WTC11 (cell line): ENCODE measurements at regions not wholly inside any gene's neighbourhood (a gene's known extent, or its start where the extent isn't known, plus 50 kb on each side); places are given as distances from the start of the nearest gene placed in this dataset.

ENCODE experiments used
- GABPB1 ChIP-seq: sonication (generic); formaldehyde crosslinking; IDR thresholded peaks from 2 replicates; pipeline ENCODE4 v1.8.1; 2023; ENCODE audit warnings: mild to moderate bottlenecking, missing genetic modification reagents
- TF ChIP-seq, protein P1 (sequence below): fragments of 200-600 bp; IDR thresholded peaks from 2 replicates; pipeline ENCODE4 v1.8.0; 2022; ENCODE audit warnings: antibody characterized with exemption

DNA sequence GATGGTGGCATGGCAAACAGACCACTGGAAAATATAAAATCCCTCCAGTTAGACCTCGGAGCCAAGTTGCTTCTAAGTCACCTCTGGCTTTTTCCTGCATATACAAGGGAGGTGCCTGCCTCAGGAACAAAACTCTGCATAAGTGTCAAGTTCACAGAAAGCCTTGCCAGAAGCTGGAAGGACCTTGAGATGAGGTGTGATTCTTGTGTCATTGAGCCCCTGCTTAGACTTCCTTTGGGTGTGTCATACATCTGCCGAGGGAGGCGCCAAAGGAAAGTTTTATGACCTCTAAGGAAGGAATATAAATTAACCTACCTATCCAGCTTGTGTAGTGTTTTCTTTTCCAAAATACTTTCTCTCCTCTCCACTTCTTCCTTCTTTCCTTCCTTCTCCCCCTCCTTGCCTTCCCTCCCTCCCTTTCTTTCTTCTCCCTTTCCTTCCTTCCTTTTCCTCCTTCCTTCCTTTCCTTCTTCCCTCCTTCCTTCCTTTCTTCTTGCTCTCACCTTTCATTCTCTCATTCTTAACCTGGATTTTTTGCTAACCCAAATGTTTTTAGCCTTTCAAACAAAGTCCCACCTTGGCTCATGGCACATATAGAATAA lies 75.2 kb downstream of the TRIL start:
- no peak for TF ChIP-seq GABPB1
- TF ChIP-seq, protein P1, sequence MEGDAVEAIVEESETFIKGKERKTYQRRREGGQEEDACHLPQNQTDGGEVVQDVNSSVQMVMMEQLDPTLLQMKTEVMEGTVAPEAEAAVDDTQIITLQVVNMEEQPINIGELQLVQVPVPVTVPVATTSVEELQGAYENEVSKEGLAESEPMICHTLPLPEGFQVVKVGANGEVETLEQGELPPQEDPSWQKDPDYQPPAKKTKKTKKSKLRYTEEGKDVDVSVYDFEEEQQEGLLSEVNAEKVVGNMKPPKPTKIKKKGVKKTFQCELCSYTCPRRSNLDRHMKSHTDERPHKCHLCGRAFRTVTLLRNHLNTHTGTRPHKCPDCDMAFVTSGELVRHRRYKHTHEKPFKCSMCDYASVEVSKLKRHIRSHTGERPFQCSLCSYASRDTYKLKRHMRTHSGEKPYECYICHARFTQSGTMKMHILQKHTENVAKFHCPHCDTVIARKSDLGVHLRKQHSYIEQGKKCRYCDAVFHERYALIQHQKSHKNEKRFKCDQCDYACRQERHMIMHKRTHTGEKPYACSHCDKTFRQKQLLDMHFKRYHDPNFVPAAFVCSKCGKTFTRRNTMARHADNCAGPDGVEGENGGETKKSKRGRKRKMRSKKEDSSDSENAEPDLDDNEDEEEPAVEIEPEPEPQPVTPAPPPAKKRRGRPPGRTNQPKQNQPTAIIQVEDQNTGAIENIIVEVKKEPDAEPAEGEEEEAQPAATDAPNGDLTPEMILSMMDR, result no peak
